Epidermal melanocyte (primary cell): ENCODE measurements at regions not wholly inside any gene's neighbourhood (a gene's known extent, or its start where the extent isn't known, plus 50 kb on each side); places are given as distances from the start of the nearest gene placed in this dataset.

Experiments
- DNase-seq: peaks from one replicate; pipeline ENCODE4 v3.0.0; 2011; ENCODE audit warnings: low spot score; ENCODE audit not compliant: insufficient read length

DNA sequence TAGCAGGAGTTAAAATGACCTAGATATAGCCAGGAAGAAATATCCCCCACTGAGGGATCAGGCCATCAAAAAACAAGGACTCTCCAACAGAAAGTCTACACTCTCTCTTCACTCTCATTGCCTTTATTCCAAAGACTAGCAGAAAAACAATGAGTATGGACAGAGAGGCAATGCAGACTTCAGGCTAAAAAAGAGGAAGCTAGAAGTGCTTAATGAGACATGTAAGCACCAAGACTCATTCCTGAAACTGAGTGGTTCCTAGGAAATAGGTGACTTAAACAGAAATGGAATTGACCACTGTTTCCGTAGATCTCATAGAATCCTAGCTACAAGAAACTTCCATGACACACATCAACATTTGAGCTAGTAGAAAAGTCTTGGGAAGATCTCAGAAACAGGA, 387.3 kb downstream of the KDM5D start:
- DNase-seq = no peak

DNA sequence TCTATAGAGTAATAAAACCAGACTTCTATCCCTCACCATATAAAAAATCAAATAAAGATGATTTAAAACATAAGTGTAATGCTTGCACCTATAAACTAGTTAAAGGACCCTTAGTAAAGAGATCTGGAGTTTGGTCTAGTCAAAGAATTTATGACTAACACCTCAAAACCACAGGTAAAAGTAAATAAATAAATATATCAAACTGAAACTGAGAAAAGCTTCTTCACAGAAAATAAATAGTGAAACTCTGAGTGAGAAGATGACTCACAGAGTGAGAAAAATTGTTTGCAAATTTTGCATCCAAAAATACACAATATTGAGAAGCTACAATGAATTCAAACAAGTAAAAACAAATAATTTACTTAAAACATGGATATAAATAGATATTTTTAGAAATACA, 387.8 kb downstream of the KDM5D start:
- no peak for DNase-seq

DNA sequence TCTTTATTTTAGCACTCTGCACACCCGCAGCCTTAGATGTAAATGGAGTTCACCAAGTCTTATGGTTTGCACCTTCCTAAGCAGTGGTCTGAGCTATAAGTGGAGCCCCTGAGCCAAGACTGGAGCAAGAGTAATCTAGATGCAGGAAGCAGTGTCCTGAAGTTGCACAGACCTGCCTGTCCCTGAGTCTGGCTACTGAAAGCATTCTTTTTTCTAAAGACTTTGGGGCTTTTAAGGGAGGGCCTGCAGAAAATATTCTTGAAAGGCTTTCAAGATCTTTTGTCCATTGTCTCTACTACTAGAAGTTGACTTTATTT, 389.7 kb downstream of the KDM5D start:
- DNase-seq = no peak

DNA sequence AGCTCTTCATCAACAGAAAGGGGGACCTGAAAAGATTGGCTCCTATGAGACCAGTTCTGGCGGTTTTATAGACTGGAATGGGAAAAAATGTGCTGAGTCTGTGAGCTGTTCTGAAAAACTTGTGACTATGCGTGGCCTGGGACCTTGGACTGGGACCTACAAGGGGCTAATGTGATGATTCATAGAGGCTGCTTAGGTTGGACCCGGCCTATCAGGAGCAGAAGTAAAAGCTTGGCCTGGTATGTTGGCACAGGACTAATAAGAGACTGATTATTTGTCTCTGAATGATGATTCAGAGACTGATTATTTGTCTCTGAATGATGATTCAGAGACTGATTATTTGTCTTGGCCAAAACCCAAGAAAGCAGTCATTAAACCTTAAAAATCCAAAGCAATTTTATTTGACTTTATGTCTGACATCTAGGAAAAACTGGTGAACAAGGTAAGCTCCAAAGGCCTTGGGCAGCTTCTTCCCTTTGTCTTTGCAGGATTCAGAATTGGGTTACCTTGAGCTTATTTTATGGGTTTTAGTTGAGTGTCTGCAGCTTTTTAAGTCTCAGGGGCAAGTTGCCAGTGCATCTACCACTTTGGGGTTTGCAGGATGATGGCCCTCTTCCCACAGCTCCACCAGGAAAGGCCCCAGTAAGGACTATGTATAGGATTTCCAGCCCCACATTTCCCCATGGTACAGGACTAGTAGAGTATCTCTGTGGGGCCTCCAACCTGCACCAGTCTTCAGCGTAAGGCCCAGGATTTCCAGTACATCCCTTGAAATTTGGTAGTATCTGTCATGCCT, 390.3 kb downstream of the KDM5D start:
- no peak for DNase-seq

DNA sequence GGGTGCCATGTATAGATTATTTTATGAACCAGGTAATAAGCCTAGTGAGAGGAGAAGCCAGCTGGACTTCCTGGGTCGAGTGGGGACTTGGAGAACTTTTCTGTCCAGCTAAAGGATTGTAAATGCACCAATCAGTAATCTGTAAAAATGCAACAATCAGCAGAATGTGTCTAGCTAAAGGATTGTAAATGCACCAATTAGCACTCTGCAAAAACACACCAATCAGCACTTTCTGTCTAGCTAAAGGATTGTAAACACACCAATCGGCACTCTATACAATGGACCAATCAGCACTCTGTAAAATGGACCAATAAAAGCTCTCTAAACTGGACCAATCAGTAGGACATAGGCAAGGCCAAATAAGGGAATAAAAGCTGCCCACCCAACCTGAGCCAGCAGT, 392.9 kb downstream of the KDM5D start:
- no peak for DNase-seq

DNA sequence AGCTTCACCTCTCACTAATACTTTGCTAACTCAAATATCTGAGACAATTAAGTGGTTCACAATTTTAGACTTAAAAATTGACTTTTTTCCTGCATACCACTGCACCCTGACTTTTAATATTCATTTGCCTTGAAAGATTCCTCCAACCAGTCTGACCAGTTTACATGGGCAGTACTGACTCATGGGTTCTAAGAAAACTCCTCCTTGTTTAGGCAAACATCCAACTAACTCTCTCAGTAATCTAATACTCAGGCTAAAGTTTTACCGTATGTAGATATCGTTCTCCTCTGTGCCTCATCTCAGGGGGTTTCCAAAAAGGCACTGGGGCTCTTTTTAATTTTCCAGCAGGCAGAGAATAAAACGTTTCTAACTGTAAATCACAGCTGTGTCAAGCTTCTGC, 422.8 kb downstream of the KDM5D start:
- no peak for DNase-seq

DNA sequence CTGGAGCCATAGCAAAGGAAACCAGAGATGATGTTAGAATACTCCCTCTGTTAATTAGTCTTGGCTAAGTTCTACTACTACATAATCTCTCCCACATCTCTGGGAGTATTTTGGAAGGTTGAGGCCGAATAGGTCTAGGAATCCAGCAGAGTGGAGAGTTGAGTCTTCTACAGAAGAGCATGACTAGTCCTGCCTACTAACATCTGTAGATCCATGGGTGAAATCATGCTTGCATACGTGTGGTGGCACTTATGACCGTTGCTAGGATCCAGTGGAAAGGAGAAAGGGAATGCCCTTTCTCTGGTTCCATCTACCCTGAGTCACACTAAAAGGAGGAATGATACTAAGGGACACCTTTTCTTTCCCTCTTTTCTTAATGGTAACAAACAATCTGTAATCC, 425.4 kb downstream of the KDM5D start:
- no peak for DNase-seq

DNA sequence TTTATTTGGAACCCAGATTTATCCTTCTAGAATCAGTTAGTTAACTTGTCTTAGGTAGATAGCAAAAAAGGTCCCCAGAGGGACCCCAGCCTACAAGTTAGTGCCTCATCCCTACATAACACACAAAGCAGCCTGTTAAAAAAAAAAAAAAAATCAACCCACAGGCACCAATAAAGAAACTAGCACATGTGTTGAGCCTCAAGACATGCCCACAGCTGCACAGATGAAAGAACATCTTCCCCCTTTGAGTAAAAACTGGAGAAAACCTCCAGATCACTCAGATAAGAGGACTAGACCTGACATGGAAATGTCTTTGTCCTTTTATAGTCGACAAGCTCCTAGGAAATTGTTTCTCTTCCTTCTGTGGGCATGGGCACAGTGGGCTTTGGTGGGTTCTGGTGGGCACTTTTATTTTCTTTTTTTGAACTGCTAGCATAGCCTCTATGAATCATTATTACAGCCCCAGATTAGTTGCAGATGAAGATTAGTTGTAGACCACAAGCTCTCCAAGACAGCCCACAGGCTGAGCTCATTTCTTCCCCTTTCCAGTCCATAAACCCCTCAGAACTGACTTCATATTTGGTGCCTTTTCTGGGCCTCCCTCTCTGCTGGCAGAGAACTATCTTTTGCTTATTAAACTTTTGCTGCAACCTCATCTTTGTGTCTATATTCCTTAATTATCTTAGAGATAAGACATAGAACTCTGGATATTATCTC, 427.1 kb downstream of the KDM5D start:
- DNase-seq = no peak

DNA sequence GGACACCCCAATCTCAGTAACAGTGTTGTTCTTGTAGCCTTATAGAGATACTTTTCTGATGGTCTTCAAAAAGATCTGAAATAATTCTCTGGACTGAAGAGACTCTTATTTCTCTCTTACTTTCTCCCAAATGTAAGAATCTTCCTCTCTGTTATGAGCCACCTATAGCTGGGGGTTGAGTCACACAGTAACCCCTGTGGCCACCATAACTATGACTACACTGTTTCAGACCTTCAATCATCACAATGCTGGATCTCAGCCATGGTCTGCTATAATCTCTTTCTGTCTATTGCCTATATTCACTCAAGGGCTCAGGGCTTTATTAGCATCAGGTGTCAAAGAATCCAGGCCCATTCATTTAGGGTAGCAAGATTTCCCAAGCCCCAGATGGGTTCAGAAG, 436.9 kb downstream of the KDM5D start:
- DNase-seq = no peak

DNA sequence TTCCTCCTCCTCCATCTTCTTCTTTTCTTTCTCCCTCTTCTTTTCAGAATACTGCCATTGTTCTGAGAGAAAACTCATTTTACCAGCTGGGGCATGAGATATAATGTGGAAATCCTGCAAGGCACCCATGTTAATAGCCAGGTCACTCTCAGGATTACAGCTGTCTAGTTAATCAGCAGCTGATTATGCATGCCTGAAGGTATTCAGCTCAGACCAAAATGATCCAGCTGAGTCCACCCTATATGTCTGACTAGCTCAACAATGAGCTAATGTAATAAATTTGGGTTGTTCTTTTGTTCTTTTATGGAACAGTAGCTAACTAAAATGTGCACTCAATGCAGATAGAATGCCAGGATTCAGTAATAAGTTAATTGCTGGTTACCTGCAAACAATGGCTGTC, 441.4 kb downstream of the KDM5D start:
- no peak for DNase-seq

DNA sequence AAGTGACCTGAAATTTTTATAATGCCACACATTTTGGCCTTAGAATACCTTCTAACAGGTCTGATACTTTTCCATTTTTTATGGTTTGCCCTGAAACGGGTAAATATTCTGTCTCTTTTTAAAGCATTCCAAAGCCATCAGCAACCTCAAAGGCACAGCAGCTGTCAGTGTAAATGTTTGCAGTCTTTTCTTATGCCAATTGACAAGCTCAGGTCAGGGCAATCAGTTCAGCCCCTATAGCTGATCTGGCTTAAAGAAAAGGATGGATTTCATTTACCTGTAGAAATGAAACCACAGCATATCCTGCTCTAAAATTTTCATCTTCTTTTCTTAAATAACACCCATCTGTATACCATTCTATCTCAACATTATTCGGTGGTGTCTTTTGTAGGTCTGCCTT, 453.6 kb downstream of the KDM5D start:
- DNase-seq = no peak

DNA sequence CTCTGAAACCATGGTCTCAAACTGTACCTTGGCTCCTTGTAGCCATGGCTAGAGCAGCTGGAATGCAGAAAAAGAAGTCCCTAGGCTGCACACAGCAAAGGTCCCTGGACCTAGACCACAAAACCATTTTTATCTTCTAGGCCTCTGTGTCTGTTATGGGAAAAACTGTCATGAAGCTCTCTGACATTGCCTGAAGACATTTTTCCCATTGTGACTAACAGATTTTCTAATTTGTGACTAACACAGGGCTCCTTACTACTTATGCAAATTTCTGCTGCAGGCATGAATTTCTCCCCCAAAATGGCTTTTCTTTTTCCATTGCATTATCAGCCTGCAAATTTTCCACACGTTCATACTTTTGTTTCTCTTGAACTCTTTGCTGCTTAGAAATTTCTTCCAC, 470.4 kb downstream of the KDM5D start:
- DNase-seq = no peak

DNA sequence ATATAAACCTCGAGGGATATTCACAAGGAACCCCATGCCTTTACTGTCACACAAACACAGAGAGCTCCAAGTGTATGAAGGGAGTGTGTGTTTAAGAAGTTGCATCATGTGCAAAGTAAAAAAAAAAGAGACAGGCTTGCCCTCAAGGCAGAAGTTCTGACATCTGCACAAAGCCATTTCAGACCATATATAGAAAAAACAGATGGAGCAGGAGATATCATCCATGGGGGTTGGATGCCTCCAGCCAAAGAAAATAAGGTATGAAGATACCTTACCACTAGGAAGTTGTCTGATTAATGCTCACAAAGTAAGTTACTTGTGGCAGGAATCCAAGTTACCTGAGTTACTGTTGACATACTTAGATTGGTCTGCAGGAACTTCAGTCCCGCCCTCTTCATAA, 476.2 kb downstream of the KDM5D start:
- DNase-seq = peak; percentile 43

DNA sequence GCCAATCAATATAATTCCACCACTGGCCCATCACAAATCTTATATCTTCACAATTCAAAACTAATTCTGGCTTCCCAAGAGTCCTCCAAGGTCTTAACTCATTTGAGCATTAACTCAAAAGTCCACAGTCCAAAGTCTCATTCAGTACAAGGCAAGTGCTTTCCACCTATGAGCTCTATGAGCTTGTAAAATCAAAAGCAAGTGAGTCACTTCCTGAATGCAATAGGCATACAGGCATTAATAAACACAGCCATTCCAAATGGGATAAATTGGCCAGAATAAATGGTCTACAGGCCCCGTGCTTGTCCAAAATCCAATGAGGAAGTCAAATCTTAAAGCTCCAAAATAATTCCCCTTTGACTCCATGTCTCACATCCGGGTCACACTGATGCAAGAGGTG, 479.1 kb downstream of the KDM5D start:
- DNase-seq = no peak

DNA sequence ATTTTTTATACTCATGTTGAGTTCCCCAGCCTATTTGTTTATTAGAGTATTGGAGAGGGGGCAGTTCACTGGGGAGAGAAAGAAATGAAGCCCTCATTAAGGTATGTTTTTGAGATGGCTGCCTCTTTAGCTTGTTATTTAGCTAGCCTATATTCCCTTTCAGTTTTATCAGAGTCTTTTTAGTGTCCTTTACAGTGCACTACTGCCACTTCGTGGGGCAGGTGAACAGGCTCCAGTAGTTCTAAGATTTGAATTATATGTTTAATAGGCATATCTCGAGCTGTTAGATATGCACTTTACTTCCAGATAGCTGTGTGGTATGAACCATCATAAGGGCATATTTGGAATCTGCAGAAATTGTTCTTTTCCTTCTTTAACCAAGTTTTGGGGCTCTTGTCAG, 482.2 kb downstream of the KDM5D start:
- DNase-seq = no peak

DNA sequence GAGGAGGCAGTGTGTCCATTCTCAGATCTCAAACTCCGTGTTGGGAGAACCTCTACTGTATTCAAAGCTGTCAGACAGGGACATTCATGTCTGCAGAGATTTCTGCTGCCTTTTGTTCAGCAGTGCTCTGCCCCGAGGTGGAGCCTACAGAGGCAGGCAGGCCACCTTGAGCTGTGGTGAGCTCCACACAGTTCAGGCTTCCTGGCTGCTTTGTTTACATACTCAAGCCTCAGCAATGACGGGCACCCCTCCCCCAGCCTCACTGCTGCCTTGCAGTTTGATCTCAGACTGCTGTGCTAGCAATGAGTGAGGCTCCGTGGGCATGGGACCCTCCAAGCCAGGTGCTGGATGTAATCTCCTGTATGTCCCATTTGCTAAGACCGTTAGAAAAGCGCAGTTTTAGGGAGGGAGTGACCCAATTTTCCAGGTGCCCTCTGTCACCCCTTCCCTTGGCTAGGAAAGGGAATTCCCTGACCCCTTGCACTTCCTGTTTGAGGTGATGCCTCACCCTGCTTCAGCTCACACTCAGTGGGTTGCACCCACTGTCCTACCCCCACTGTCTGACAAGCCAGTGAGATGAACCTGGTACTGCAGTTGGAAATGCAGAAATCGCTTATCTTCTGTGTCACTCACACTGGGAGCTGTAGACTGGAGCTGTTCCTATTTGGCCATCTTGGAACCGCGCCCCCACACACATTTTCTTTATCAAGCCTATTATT, 458.9 kb upstream of the HSFY2 start:
- no peak for DNase-seq

DNA sequence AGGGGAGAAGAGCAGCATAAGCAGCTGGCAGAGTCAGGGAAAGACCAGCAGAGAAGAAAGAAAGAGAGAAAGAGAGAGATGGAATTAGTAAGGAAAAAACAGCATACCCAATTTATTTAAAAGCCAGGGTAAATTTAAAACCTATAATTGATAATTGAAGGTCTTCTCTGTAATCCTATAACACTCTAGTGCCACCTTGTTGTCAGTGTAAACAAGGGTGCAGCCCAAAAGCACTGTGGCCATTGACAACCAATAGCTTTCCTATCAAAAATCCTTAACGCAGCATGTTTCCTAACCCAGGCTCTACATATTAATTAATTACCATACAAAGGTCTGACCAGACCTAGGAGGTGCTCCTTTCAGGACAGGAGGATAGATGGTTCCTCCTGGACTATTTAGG, 447.2 kb upstream of the HSFY2 start:
- DNase-seq = no peak

DNA sequence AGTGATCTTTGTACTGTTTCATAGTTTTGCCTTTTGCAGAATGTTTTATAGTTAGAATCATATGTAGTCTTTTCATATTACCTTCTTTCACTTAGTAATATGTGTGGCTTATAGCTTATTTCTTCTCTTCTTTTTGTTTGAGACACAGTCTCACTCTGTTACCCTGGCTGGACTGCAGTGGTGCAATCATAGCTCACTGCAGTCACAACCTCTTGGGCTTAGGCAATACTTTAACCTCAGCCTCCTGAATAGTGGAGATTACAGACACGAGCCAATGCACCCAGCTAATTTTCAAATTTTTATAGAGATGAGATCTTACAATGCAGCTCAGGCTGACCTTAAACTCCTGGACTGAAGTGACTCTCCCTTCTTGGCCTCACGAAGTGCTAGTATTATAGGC, 435.4 kb upstream of the HSFY2 start:
- DNase-seq = no peak

DNA sequence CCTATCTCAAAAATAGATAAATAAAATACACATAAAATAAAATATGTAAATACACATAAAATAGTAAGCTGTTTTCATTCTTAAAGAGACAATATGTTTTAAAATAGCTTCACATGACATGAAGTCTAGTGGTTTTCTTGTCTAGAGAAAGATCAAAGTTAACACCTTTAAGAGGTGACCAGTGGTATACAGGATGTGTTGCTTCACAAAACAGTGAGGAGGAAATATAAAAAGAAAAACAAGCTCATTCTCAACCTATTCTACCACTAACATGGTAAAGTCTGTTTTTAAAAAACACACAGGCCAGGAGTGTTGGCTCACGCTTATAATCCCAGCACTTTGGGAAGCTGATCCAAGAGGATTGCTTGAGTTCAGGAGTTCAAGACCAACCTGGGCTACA, 433.5 kb upstream of the HSFY2 start:
- no peak for DNase-seq

DNA sequence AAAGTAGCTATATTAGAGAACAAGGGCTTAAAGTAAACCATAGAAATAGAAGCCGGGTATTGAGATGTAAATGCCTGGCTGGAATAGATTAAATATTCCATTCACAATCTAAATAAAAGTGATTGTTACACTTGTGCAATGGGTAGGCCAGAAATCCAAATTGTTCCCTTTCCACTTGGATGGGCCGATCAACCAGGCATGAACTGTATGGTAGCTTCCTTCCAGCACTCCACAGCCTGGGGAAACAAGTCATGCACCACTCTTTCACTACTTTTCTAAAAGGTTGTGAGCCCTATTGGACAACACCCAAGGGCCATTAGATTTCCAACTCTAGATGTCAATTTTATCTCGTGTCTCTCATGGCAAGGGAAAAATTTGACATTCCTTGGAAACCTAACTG, 407.3 kb upstream of the HSFY2 start:
- DNase-seq = no peak

DNA sequence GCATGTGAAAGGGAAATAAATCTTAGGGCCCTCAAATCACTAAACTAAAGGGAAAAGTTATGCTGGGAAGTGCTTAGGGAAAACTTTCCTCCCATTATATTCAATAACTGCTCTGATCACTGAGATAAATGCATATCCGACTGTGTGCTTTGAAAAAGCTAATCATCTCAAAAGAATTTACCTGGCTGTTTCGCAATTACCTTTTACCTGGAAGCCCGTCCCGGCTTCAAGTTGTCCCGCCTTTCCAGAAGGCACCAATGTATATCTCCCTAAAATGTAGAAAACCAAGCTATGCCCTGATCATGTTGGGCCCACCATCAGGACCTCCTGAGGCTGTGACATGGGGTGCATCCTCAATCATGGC, 394.6 kb upstream of the HSFY2 start:
- DNase-seq = no peak

DNA sequence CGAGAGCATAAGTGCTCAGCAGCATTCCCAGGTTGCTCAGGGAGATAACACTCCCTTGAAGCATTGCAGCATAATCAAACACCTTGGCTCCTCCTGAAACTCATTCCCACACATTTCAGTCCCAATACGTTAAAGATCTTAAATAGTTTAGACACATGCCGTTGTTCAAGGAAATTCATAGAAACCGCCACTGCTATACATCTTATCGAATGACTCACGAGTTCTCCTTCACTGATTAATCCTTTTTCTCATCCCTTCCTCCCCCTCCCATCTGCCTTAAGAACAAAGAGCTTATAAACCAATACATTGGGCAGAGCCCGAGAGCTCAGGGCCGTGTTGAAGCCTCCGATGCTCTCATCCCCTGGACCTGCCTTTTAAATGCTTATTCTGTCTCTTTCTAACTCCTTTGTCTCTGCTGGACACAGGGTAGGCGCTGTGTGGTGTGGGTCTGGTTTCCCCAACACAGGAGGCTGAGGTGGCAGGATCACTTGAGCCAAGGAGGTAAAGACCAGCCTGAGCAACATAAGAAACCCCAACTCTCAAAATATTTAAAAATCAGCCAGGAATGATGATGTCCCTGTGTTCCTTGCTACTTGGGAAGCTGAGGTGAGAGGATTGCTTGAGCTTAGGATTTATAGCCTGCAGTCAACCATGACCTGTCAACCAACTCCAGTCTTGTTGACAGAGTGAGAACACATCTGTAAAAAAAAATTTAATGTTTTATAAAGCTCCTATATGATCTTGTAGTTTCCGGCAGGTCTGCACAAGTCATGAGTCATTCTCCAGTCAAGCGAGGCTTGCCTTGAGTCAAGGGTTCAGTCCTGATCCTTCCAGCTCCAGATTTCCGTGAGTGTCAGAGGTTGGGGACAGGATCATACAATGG, 394.0 kb upstream of the HSFY2 start:
- no peak for DNase-seq
